GM19324 (cell line): ENCODE measurements at regions not wholly inside any gene's neighbourhood (a gene's known extent, or its start where the extent isn't known, plus 50 kb on each side); places are given as distances from the start of the nearest gene placed in this dataset.

Experiments used
- ATAC-seq: cut with Tn5 transposase; IDR thresholded peaks from one replicate; pipeline ENCODE4 v1.9.1; 2021; ENCODE audit warnings: mild to moderate bottlenecking, moderate library complexity; ENCODE audit not compliant: unreplicated experiment, low FRiP score

DNA sequence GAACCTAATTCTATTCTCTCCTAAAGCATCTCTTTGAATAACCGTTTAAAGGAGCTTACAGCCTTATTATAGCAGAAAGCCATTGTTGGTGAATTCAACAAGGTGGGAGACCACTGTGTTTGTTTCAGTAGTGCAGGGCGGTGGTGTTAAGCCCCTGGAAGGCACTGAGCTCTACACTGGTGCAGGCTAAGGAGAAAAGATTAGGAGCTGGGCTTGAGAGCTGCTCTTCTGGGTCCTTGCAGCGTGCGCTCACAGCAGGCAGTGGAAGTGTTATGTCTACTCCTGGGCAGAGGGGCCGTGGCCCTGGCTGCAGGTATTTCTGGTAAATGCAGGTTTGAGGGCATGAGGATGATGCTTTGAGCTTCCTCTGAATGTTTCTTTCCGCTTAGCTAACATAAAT lies 361.2 kb downstream of the RNF144B start:
- ATAC-seq = no peak

DNA sequence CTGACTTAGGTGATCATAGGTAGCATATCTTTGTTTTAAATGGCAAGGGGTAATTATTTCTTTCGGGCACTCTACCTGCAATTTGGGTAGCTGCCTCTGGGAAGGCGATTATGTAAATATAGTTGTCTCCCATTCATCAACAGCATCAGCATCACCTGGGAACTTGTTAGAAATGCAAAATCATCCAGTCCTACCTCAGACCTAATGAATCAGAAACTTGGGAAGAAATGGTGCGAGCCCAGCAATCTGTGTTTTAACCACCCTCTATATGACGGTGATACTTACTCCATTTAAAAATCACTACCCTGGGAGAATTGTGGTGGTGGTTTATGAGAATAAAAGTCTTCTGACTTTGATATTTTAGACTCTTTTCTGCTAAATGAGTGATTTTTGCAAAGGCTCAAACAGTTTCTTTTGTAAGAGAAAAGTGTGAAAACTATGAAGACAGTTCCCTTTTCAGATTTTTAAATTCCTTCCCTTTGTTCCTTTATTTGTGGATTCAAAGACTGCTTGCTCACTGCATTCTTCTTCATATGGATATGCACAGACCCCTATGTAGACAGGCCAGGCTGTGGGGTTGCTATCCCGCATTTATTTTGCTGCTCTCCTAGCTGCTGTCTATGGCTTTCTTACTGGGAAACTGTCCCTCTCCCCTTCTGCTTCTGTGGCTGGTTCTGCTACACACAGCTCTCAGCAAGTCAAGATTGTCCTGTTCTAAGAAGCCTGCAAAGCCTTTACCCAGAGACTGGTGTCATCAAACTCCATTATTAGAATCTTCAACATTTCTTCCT lies 365.3 kb downstream of the RNF144B start:
- ATAC-seq = no peak

DNA sequence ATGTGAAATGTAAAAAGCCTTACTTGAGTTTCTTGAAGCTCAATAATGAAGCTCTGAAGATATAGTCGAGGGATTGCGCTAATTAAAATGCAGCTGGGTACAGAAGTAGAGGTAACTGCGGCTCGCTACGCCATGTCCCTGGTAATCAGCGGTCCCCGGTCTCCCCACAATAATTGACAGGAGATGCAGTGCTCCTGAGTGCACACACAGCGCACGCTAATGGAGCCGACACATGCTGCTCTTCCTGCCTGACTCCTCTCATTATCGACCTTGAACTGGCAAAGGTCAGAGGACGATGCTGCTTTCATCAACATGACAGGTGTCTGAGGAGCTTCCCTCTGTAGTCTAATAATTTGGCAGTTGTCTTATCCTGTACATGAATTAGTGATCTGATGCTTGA lies 365.9 kb downstream of the RNF144B start:
- ATAC-seq = no peak

DNA sequence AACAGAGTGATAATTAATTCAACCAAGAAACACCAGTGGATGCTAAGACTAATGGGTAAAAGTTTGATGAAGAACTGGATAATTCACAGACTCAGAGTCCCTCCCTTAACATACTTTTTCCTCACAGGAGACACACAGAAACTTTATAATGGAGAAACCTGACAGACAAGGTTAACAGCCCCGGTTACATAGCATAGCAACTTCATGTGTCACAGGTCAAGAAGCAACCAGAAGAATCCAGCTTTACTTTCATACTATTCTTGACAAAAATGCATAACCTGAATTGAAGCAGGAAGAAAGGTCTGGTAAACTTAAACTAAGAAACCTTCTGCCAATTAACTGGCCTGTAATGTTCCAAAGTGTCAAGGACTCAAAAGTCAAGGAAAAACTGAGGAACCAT lies 375.9 kb downstream of the RNF144B start:
- no peak for ATAC-seq

DNA sequence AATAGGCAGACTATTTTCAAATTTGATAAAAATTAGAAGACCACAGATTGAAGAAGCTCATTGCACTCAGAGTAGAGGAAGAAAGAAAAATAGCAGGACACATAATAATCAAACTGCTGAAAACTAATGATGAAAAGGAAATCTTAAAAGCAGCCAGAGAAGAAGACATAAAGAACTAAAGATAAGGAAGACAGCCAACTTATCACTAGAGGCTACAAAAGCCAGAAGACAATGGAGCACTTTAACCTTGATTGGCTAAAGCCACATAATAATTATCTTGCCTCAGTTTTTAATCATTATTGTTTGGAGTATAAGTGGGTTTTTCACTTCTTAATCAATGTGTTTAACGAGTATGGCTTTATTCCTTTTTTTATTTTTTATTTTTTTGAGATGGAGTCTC lies 397.6 kb downstream of the RNF144B start:
- no peak for ATAC-seq

DNA sequence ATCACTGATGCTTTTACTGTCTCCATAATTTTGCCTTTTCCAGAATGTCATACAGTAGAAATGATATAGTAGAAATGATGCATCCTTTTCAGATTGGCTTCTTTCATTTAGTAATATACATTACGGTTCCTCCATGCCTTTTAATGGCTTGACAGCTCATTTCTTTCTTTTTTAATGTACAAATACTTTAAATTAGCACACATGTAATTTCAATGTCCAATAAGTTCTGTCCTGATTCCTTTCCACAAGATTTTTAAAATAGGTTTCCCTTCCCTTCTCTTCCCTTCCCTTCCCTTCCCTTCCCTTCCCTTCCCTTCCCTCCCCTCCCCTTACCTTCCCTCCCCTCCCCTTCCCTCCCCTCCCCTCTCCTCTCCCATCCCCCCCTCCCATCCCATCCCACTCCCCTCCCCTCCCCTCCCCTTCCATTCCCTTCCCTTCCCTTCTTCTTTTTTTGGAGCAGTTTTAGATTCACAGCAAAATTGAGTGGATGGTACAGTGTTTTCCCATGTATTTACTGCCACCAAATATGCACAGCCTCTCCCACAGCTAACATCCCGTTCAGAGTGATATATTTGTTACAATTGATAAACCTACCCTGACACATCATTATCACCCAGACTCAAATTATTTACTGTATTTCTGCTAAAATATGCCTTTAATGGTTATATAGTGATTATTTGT lies 398.8 kb downstream of the RNF144B start:
- no peak for ATAC-seq

DNA sequence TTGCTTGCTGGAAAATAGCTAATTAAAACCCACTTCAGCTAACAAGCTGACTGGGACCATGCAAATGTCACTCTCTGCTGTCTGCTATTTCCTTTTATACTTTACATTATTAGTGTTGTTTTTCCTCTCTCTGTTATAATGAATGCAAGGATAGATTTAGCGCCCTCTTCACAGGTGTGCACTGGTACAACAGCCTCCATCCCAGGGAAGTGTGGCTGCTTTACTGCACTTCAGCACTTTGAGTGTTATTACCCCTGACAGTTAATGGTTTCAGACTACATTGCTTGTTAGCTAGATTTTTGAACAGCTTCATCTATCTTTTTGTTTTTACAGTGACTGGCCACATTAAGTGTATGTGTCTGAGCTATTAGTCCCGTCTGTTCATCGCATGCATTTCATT lies 405.7 kb downstream of the RNF144B start:
- no peak for ATAC-seq

DNA sequence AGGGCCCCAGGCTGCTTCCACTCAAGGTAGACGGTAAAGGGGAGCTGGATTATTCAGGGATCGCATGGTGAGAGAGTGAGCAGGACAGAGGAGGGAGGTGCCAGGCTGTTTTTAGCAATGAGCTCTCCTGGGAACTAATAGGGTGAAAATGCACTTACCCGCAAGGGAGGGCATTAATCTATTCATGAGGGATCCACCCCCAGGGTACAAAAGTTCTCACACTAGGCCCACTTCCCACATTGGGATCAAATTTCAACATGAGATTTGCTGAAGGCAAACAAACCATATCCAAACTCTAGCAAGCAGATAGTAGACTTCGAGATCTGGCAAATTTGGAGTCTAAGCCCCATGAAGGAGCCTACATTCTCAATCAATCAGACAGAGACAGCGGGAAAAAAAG lies 408.6 kb downstream of the RNF144B start:
- ATAC-seq = no peak

DNA sequence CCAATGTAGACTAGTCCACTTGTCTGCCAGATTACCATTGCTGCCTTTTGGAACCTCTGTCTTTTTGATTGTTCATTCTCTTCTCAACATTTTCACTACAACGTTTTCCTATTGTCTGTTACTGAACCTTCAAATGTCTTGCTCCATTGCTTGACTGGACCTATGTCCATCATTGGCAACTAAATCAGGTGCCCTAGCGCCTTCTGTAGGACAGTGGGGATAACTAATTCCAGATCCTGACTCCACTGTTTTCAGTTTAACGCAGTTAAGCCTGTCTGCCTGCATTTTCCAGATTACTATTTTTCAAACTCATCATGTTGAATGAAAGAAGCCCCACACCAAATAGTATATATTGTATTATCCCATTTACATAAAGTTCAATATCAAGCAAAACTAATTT lies 433.6 kb downstream of the RNF144B start:
- ATAC-seq = no peak

DNA sequence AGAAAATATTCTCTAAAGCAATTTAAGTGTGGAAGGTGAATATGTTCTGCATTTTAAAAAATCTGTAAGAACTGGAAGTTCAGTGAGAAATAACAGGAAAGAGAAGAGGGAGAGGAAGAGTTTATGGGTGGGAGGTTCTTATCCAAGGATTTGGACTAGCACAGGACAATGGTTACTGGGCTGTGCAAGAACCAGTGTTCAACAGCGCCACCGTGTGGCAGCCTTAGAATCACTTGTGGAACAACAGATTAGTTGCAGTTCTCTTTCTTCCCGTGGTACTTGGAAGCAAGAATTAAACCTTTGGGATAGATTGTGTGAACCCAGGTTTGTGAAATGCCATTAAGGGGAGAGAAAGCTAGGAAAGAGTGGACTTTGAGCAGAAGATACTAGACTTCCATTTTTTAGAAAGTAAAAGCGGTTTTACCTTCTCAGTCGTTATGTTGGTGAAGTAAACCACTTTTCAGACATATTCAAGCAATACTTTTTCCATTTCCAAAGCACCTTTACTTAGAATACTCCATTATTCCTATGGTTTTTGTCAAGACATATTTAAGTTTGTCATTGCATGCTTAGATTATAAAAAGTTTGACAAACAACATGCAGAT lies 436.7 kb downstream of the RNF144B start:
- ATAC-seq = no peak

DNA sequence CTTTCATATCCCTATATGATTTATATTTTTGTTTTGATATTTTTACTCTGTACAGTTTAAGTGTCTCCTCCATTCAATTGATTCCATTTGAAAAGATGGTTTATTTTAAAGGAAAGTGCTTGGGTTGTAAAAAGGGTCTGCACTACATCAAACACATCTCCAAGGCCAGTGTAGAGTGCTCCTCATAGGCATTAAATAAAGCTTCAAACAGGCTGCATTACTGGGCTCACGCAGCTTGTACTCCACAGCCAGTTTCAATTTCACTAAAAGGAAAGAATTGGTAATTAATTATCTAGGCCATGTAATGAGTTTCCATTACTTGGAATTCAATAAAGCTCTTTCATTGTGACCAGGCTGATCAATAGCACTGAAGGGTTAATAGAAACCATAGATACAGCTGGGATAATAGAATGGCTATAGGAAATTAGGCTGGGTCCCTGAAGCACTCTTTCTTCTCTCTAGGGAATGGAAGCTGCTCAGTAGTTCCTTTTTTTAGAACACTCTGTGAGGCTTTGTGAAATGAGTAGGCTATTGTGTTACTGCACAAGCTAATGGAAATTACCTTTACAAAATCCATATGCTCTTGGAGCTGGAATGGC lies 442.2 kb downstream of the RNF144B start:
- ATAC-seq = no peak

DNA sequence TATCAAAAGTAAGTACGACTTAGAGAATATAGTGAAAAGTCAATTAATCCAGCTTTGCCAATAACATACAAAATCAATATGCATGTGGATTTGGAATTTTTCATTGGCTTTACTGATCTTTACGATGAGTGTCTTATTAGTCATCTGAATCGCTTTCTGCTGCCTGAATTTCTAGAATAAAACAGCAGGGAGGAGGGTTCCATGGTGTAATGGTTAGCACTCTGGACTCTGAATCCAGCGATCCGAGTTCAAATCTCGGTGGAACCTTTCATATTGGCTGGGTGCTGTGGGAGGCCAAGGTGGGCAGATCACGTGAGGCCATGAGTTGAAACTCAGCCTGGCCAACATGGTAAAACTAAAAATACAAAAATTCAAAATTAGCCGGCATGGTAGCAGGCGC lies 448.8 kb downstream of the RNF144B start:
- no peak for ATAC-seq

DNA sequence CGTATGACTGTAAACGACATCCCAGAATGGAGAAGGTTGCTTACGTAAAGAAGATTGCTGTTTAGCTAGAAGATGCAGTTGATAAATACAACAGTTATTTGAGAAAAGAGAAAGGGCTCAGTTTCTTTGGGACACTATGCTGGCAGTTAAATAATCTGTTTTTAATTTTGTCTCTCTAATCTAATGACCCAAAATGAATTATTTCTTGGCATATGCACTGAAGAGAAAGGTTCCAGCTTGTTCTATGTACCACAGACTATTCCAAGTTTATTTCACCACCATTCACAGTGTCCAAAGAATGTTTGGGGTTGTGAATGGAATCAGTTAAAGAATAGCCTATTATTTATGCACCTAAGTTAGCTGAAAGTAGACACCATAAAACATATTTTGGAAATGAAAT lies 449.9 kb downstream of the RNF144B start:
- no peak for ATAC-seq

DNA sequence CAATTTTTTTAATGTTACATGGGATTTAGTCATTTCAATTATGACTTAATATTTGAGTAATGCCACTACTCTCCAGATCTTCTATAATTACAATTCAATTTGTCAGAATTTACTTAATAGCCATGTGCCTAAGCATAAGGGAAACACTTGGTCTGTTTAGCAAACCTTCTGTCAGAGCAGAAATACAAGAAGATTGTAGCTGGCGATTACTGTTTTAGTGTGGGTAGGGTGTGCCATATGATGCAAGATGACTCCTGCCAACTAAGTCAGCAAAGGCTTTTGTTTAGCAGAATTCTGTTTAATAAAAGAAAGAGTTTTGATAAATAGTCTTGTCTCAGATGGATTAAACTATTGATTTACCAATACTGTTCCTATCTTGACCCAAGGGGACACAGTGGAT lies 455.4 kb downstream of the RNF144B start:
- ATAC-seq = no peak

DNA sequence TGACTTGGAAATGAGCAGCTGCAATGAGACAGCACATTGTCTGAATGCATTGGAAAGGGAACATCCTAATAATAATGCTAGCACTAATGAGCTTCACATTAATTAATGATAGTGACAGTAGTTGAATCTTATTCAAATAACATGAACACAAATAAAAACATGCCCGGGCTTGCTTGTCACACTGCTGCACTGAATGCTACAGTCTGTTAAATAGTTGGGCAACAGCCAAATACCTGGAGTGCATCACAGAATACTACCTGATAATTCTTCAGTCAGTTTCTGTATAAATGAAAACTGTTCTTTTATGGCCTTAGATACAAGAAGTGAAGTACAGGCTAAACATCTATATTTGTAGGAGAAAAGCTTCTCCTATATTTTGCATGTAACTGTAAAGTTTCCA lies 458.7 kb downstream of the RNF144B start:
- no peak for ATAC-seq

DNA sequence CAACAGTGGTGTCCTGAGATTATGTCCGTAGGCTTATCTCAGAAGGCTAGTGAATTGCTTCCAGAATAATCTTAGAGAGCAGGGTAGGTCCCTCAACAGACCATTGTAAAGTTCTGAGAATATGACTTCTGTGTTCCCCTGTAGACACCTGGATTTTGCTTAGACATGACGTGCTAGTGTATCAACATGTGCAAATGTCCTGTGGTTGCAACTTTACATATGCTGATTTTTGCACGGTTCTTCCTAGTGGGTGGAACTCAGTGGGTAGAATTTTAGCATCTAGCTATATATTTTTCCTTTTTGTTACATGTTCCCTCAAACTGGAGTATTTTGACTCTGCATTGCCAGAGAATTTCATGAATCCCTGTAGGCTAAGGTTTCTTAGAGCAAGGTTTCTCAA lies 459.2 kb downstream of the RNF144B start:
- no peak for ATAC-seq

DNA sequence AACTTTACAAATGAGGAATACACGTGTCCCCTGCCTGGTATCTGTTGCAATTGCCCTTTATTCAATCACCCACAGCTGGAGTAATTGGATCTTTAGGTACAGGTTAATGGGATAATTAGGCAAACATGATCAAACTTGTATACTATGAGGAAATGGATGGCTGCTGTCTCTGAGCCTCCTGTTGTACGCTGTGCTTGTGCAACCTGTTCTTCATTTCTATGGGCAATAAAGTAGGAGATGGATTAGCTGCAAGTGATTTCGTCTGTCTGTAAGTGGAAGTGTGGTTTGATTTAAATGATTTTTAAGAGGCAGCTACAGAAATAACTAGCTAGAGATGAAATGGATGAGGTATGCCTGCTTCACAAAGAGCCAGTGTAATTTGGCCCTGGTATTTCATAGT lies 474.1 kb downstream of the RNF144B start:
- no peak for ATAC-seq

DNA sequence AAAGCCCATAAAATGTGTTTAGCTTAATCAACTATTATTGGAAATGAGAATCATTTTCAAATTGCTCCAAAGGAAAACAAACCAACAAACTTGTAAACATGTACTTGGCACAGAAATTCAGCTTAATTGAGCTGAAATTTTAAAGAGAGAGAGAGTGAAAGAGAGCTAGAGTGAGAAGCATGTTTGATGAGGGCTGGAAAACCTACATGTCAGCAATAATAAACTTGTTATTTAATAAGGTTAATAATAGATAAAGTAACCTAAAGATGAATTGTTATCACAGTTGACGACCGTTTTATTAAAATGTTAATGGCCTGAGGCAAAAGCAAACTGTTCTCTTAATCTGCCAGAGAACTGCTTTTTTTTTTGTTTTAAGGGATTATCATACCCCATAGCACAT lies 496.1 kb downstream of the RNF144B start:
- ATAC-seq = no peak

DNA sequence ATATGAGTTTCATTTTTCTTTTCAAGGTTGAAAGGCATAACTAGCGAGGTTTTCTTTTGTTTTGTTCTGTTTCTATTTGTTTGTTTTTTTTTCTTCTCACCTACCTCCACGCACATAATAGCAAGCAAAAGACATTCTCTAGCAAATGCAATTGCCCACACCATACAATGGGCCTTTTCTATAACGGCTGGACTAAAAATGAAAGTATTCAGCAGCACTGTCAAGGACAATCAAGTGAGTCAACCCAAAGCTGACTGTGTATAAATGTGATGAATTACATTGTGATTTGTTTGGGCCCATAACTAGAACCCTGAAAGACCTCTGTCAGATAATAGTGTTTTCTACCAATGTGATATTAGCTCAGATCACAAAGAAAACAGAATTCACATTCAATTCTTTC lies 496.7 kb downstream of the RNF144B start:
- no peak for ATAC-seq

DNA sequence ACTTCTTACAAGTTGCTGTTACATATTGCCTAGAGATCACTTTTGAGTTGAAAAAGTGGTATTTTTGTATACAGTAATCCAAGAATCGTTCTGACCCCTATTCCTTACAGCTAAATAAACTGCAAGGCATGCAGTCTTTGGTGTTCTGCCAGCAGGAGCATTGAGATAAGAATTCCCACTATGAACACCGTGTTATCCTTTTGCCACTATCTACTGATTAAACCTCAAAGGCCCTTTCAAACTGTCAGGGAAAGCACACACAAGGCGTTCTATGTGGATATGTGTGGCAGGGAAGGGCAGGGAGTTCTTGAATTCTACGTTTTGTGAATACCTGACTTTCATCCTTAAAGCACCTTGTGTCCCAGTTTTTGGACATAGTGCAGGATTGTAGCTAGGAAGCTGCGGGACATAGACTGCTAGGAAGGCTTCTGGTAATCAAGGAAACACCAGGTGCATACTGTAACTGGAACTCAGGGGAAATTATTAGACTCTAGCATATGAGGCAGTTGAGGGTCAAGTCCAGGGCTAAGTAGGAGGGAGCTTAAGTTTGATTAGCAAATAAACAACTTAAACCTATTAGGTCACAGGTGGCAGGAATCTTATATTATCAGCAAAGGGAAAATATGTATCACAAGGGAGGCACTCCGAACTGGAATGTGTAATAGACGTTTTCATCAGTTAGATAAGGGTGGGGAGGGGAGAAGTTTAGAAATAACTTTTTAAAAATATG lies 506.6 kb downstream of the RNF144B start:
- no peak for ATAC-seq

DNA sequence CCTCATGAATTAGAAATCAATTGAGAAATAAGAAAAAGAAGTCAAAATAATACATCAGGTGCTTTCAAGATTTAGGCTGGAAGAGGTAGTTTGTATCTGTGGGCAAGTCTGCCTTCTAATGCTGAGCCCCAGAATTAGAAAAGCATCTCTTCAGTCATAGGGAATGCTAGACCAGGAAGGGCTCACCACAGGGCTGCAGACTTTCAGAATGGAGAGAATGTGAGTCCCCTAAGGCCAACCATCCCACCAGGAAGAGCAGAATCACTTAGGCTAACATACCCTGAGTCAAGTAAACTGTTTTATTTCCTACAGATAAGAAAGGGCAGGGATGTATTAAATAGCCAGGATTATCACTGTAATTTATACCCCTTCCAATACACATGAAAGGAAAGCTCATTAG lies 510.2 kb downstream of the RNF144B start:
- no peak for ATAC-seq
